OCI-LY7 (cell line): ENCODE measurements at regions not wholly inside any gene's neighbourhood (a gene's known extent, or its start where the extent isn't known, plus 50 kb on each side); places are given as distances from the start of the nearest gene placed in this dataset.

Source experiments
- BruUV-seq: library from RNA; stranded (reverse); fragments of 400-500 nt; replicated peaks from 2 replicates; lab custom pipeline; 2021; lab: Mats Ljungman, UMichigan
- CTCF ChIA-PET: fragments of 300-600 bp; sonication (Branson Sonifier 250); formaldehyde crosslinking; loops from one replicate; lab custom pipeline; 2022; ENCODE audit warnings: antibody characterized with exemption; ENCODE audit not compliant: unreplicated experiment; lab: Charles Lee
- POLR2A ChIA-PET: fragments of 300-600 bp; sonication (Branson Sonifier 250); formaldehyde crosslinking; loops from one replicate; lab custom pipeline; 2022; ENCODE audit warnings: antibody characterized with exemption; lab: Charles Lee
- DNase-seq: peaks from one replicate; pipeline ENCODE4 v3.0.0-alpha.2; 2015; ENCODE audit warnings: low spot score
- H2AFZ ChIP-seq: fragments of 200-600 bp; sonication (generic), shearing (Covaris generic); 2 replicates; pipeline ENCODE4 v1.6.1; 2014; ENCODE audit warnings: mild to moderate bottlenecking, antibody characterized with exemption, low read length, moderate library complexity
- H3K27ac ChIP-seq: fragments of 200-600 bp; sonication (generic); 2 replicates; pipeline ENCODE4 v1.5.1; 2014; ENCODE audit warnings: mixed run types, low read depth, mild to moderate bottlenecking, moderate library complexity, low read length, inconsistent platforms; ENCODE audit not compliant: poor library complexity, severe bottlenecking
- H3K36me3 ChIP-seq: fragments of 200-600 bp; sonication (generic); 2 replicates; pipeline ENCODE4 v1.6.1; 2014; ENCODE audit warnings: mild to moderate bottlenecking, antibody characterized with exemption, low read length, moderate library complexity, mixed read lengths; ENCODE audit not compliant: insufficient read depth
- H3K4me1 ChIP-seq: fragments of 200-600 bp; sonication (generic); 2 replicates; pipeline ENCODE4 v1.5.1; 2014; ENCODE audit warnings: mild to moderate bottlenecking, low read length; ENCODE audit not compliant: insufficient read depth, poor library complexity, severe bottlenecking
- H3K4me2 ChIP-seq: fragments of 200-600 bp; sonication (generic); 2 replicates; pipeline ENCODE4 v1.6.1; 2014; ENCODE audit warnings: mild to moderate bottlenecking, low read length
- H3K4me3 ChIP-seq: fragments of 200-600 bp; sonication (generic); 2 replicates; pipeline ENCODE4 v1.5.1; 2014; ENCODE audit warnings: mild to moderate bottlenecking, low read depth, low read length; ENCODE audit not compliant: poor library complexity, severe bottlenecking
- H3K79me2 ChIP-seq: fragments of 200-600 bp; sonication (generic); 2 replicates; pipeline ENCODE4 v1.6.1; 2016; ENCODE audit warnings: low read depth, mild to moderate bottlenecking, low read length, moderate library complexity, mixed read lengths; ENCODE audit not compliant: insufficient read depth
- H3K9me2 ChIP-seq: fragments of 200-600 bp; sonication (generic); 2 replicates; pipeline ENCODE4 v1.6.1; 2016; ENCODE audit warnings: mild to moderate bottlenecking, low read length, mixed read lengths; ENCODE audit not compliant: insufficient read depth
- H3K9me3 ChIP-seq: fragments of 200-600 bp; sonication (generic); 2 replicates; pipeline ENCODE4 v1.6.1; 2014; ENCODE audit warnings: mild to moderate bottlenecking, mixed run types, low read length, mixed read lengths
- H4K20me1 ChIP-seq: fragments of 200-600 bp; sonication (generic); 2 replicates; pipeline ENCODE4 v1.6.1; 2014; ENCODE audit warnings: mild to moderate bottlenecking, antibody characterized with exemption, low read length, moderate library complexity, mixed read lengths; ENCODE audit not compliant: insufficient read depth
- CTCF ChIP-seq: fragments of 200-600 bp; sonication (generic); conservative IDR thresholded peaks from 2 replicates; pipeline ENCODE4 v1.5.1; 2014; ENCODE audit warnings: mild to moderate bottlenecking, antibody characterized with exemption, low read length, moderate library complexity, mixed read lengths
- EZH2phosphoT487 ChIP-seq: fragments of 200-600 bp; sonication (generic); IDR thresholded peaks from 2 replicates; pipeline ENCODE4 v1.6.1; 2018; ENCODE audit warnings: low read depth, borderline replicate concordance, mild to moderate bottlenecking, mixed run types, antibody characterized with exemption, low read length, moderate library complexity, mixed read lengths
- intact Hi-C: fragments of 100-400 bp; cut with micrococcal nuclease; formaldehyde crosslinking; loops from one replicate; pipeline ENCODE4 v1.10.0; 2022; ENCODE audit not compliant: unreplicated experiment

GRCh38 chr12:115062741-115063140 lies 378.8 kb upstream of the TBX3 start:
- no peak for DNase-seq
- H3K36me3 ChIP-seq, result no peaks in the 10 kb centered on the region
- no peaks in the 10 kb centered on the region for H4K20me1 ChIP-seq
- no peaks in the 10 kb centered on the region for H3K4me1 ChIP-seq
- H3K9me2 ChIP-seq, result no peaks in the 10 kb centered on the region
- no peak for TF ChIP-seq EZH2phosphoT487
- H2AFZ ChIP-seq, result no peak overlapping the region
- no peaks in the 10 kb centered on the region for H3K79me2 ChIP-seq
- BruUV-seq, result no TSS peak
- intact Hi-C loops, result no loop called here
- H3K9me3 ChIP-seq, result no peaks in the 10 kb centered on the region
- POLR2A ChIA-PET, result interaction anchor here (0.6 to 0.7 kb wide), 3 partner anchors 76 to 1482 kb away, joined by 5 to 6 read pairs (median 5); no protein-coding TSS in a partner anchor
- H3K4me2 ChIP-seq, result no peak overlapping the region
- H3K4me3 ChIP-seq, result no peak overlapping the region
- CTCF ChIA-PET, result interaction anchor here (0.6 kb wide), 1 partner anchor 13 kb away, joined by 3 read pairs; no protein-coding TSS in a partner anchor
- H3K27ac ChIP-seq, result no peak overlapping the region

- Histone ChIP-seq H3K9me3 (no peaks in the 10 kb centered on the region), H3K36me3 (no peaks in the 10 kb centered on the region), H4K20me1 (no peaks in the 10 kb centered on the region), H3K79me2 (no peaks in the 10 kb centered on the region), H3K4me2 (no peak overlapping the region), H3K27ac (no peak overlapping the region), H3K4me1 (no peaks in the 10 kb centered on the region), H2AFZ (no peak overlapping the region), H3K4me3 (no peak overlapping the region), H3K9me2 (no peaks in the 10 kb centered on the region)
- no TSS peak for BruUV-seq
- DNase-seq, result no peak
- ChIA-PET POLR2A (no interaction called here), CTCF (no interaction called here)
- intact Hi-C loops, result no loop called here
- no peak for TF ChIP-seq CTCF
- no peak for TF ChIP-seq EZH2phosphoT487
Observed at GRCh38 chr12:115060477-115061168, 376.6 kb upstream of the TBX3 start.

GRCh38 chr12:115057445-115057844 lies 373.5 kb upstream of the TBX3 start:
- no peaks in the 10 kb centered on the region for H4K20me1 ChIP-seq
- no peaks in the 10 kb centered on the region for H3K36me3 ChIP-seq
- no peak overlapping the region for H3K4me3 ChIP-seq
- CTCF ChIA-PET, result no interaction called here
- no peaks in the 10 kb centered on the region for H3K79me2 ChIP-seq
- no peaks in the 10 kb centered on the region for H3K9me2 ChIP-seq
- BruUV-seq, result no TSS peak
- no peak overlapping the region for H2AFZ ChIP-seq
- H3K9me3 ChIP-seq, result no peaks in the 10 kb centered on the region
- no peak overlapping the region for H3K4me2 ChIP-seq
- POLR2A ChIA-PET, result no interaction called here
- TF ChIP-seq CTCF, result no peak
- no peak for TF ChIP-seq EZH2phosphoT487
- DNase-seq, result no peak
- intact Hi-C loops, result no loop called here
- no peaks in the 10 kb centered on the region for H3K4me1 ChIP-seq
- H3K27ac ChIP-seq, result no peak overlapping the region
